ENCODE measurements at regions not wholly inside any gene's neighbourhood (a gene's known extent, or its start where the extent isn't known, plus 50 kb on each side); places are given as distances from the start of the nearest gene placed in this dataset.
"Not testable (repeated sequence)": the region's sequence is repeated elsewhere in the genome, so short reads cannot be mapped to it uniquely, and the experiment has no call there.

GRCh38 chr2:22086726-22087125, 963.0 kb downstream of the TDRD15 start:
- no peaks in the 10 kb centered on the region for H3K4me1 Mint-ChIP-seq (ENCODE audit: low read depth)
- no peak overlapping the region for H3K4me3 Mint-ChIP-seq
- no peak for ATAC-seq (replicated peaks in 1 of 2)
- peaks cover 4 to 8% of the 10 kb centered on the region in 2 donors for H3K9me3 Mint-ChIP-seq
- H3K27me3 Mint-ChIP-seq (ENCODE audit: low read depth), result no peaks in the 10 kb centered on the region
- H3K27ac Mint-ChIP-seq, result no peak overlapping the region
- DNase-seq, result no peak
- H3K36me3 Mint-ChIP-seq (ENCODE audit: insufficient read depth in 2 of 2), result no peaks in the 10 kb centered on the region

DNA sequence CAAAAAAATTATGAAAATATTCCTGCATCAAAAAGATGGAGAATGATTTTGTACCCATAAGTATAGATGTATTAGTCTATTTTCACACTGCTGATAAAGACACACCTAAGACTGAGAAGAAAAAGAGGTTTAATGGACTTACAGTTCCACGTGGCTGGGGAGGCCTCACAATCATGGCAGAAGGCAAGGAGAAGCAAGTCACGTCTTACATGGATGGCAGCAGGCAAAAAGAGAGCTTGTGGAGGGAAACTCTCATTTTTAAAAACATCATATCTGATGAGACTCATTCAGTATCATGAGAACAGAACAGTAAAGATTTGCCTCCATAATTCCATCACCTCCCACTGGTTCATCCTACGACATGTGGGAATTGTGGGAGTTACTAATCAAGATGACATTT, 979.8 kb downstream of the TDRD15 start:
- not testable (repeated sequence) for H3K36me3 Mint-ChIP-seq (ENCODE audit: insufficient read depth in 2 of 2); H3K4me1 Mint-ChIP-seq (ENCODE audit: low read depth); ATAC-seq (replicated peaks in 1 of 2); H3K27ac Mint-ChIP-seq; DNase-seq; H3K9me3 Mint-ChIP-seq; H3K4me3 Mint-ChIP-seq; H3K27me3 Mint-ChIP-seq (ENCODE audit: low read depth)

DNA sequence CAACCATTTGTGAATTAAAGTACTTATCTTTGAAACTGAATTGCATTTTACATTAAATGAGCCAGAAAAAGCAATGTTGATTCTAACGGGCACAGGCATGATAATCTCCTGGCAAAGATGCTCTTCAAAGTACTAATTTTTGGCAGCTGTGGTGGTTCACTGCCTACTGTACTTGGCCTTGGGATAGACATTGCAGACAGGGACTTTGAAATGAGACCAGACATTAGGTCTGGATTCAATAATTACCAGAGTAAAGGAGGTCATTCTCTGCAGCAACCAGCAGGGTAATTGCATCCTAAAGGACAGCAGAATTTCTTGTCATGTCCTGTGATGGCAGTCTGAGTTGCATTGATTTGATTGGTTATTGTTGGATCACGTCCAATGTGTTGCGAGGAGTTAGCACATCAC, 986.5 kb downstream of the TDRD15 start:
- Mint-ChIP-seq H3K27ac (no peak overlapping the region), H3K4me3 (no peak overlapping the region), H3K4me1 (ENCODE audit: low read depth) (no peaks in the 10 kb centered on the region), H3K36me3 (ENCODE audit: insufficient read depth in 2 of 2) (no peaks in the 10 kb centered on the region), H3K9me3 (peaks cover 3 to 4% of the 10 kb centered on the region in 2 donors), H3K27me3 (ENCODE audit: low read depth) (no peaks in the 10 kb centered on the region)
- no peak for DNase-seq
- ATAC-seq (replicated peaks in 1 of 2), result no peak

- Mint-ChIP-seq H3K4me3 (no peak overlapping the region), H3K27ac (no peak overlapping the region), H3K9me3 (peaks cover 6 to 13% of the 10 kb centered on the region in 2 donors), H3K36me3 (ENCODE audit: insufficient read depth in 2 of 2) (peaks cover 1 to 3% of the 10 kb centered on the region in 2 donors), H3K4me1 (ENCODE audit: low read depth) (no peaks in the 10 kb centered on the region), H3K27me3 (ENCODE audit: low read depth) (no peaks in the 10 kb centered on the region)
- ATAC-seq (replicated peaks in 1 of 2) (no peak), DNase-seq (no peak)
These were observed 1000.2 kb downstream of the TDRD15 start for GRCh38 chr2:22124003-22124402.

DNA sequence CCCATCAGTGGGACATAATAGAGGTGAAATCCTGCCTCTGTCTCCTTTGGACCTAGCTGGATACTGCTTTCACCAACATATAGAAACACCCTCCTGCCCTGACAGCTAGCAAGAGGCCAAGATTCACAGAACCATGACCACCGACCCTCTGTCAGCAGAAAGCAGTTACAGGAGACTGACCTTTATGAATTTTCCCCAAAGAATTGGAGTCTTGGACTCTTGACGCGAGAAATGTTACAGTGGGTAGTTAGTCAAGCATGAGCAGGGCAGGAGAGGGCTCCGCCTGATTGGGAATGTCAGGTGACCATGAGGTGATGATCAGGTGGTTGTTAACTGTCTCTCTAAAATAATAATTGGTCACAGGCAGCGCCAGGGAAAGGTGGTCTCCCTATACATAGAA, 1002.3 kb downstream of the TDRD15 start:
- DNase-seq, result no peak
- no peak overlapping the region for H3K4me3 Mint-ChIP-seq
- H3K9me3 Mint-ChIP-seq, result peaks cover 6 to 15% of the 10 kb centered on the region in 2 donors
- no peaks in the 10 kb centered on the region for H3K27me3 Mint-ChIP-seq (ENCODE audit: low read depth)
- ATAC-seq (replicated peaks in 1 of 2), result no peak
- no peaks in the 10 kb centered on the region for H3K4me1 Mint-ChIP-seq (ENCODE audit: low read depth)
- H3K27ac Mint-ChIP-seq, result no peak overlapping the region
- peaks cover 1 to 3% of the 10 kb centered on the region in 2 donors for H3K36me3 Mint-ChIP-seq (ENCODE audit: insufficient read depth in 2 of 2)

GRCh38 chr2:22126978-22127377, 1003.2 kb downstream of the TDRD15 start:
- Mint-ChIP-seq H3K4me3 (no peak overlapping the region), H3K27ac (no peak overlapping the region), H3K9me3 (peaks cover 6 to 15% of the 10 kb centered on the region in 2 donors), H3K36me3 (ENCODE audit: insufficient read depth in 2 of 2) (peaks cover 1 to 3% of the 10 kb centered on the region in 2 donors), H3K27me3 (ENCODE audit: low read depth) (no peaks in the 10 kb centered on the region), H3K4me1 (ENCODE audit: low read depth) (no peaks in the 10 kb centered on the region)
- DNase-seq (no peak), ATAC-seq (replicated peaks in 1 of 2) (no peak)

GRCh38 chr2:22134421-22134820, 1010.7 kb downstream of the TDRD15 start:
- H3K4me3 Mint-ChIP-seq, result no peak overlapping the region
- ATAC-seq (replicated peaks in 1 of 2) (no peak), DNase-seq (no peak)
- no peak overlapping the region for H3K27ac Mint-ChIP-seq
- H3K4me1 Mint-ChIP-seq (ENCODE audit: low read depth), result no peaks in the 10 kb centered on the region
- H3K27me3 Mint-ChIP-seq (ENCODE audit: low read depth), result no peaks in the 10 kb centered on the region
- H3K36me3 Mint-ChIP-seq (ENCODE audit: insufficient read depth in 2 of 2), result no peaks in the 10 kb centered on the region
- H3K9me3 Mint-ChIP-seq, result peaks cover 8 to 11% of the 10 kb centered on the region in 2 donors

DNA sequence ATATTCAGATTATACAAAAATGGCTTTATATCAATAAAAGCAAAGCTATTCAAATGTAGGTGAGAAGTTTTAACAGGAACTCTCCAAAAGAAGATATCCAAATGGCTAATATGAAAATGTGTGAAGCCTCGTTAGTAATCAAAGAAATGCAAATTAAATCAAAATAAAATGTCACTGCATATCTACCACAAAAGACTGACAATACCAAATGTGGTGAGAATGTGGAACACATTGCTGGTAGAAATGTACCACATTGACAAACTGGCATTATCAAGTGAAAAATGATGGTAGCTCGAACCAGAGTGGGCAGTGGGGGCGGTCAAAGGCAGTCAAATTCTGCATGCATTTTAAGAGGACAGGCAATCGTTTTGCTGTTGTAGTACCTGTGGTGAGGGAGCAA, 1012.7 kb downstream of the TDRD15 start:
- ATAC-seq (replicated peaks in 1 of 2) (no peak), DNase-seq (no peak)
- no peaks in the 10 kb centered on the region for H3K27me3 Mint-ChIP-seq (ENCODE audit: low read depth)
- H3K27ac Mint-ChIP-seq, result no peak overlapping the region
- no peaks in the 10 kb centered on the region for H3K36me3 Mint-ChIP-seq (ENCODE audit: insufficient read depth in 2 of 2)
- H3K9me3 Mint-ChIP-seq, result peaks cover 10 to 12% of the 10 kb centered on the region in 2 donors
- no peaks in the 10 kb centered on the region for H3K4me1 Mint-ChIP-seq (ENCODE audit: low read depth)
- no peak overlapping the region for H3K4me3 Mint-ChIP-seq

GRCh38 chr2:22143840-22144239, 1020.1 kb downstream of the TDRD15 start:
- Mint-ChIP-seq H3K4me3 (no peak overlapping the region), H3K36me3 (ENCODE audit: insufficient read depth in 2 of 2) (no peaks in the 10 kb centered on the region), H3K4me1 (ENCODE audit: low read depth) (no peaks in the 10 kb centered on the region), H3K27me3 (ENCODE audit: low read depth) (no peaks in the 10 kb centered on the region), H3K9me3 (peaks cover 16% of the 10 kb centered on the region in 2 donors), H3K27ac (no peak overlapping the region)
- no peak for ATAC-seq (replicated peaks in 1 of 2)
- DNase-seq, result no peak

- ATAC-seq (replicated peaks in 1 of 2) (no peak), DNase-seq (no peak)
- H3K36me3 Mint-ChIP-seq (ENCODE audit: insufficient read depth in 2 of 2), result peaks cover 1 to 2% of the 10 kb centered on the region in 2 donors
- H3K9me3 Mint-ChIP-seq, result peaks cover 13 to 19% of the 10 kb centered on the region in 2 donors
- H3K4me1 Mint-ChIP-seq (ENCODE audit: low read depth), result no peaks in the 10 kb centered on the region
- no peaks in the 10 kb centered on the region for H3K27me3 Mint-ChIP-seq (ENCODE audit: low read depth)
- no peak overlapping the region for H3K27ac Mint-ChIP-seq
- no peak overlapping the region for H3K4me3 Mint-ChIP-seq
These were observed 1030.3 kb downstream of the TDRD15 start for GRCh38 chr2:22153931-22154613.

DNA sequence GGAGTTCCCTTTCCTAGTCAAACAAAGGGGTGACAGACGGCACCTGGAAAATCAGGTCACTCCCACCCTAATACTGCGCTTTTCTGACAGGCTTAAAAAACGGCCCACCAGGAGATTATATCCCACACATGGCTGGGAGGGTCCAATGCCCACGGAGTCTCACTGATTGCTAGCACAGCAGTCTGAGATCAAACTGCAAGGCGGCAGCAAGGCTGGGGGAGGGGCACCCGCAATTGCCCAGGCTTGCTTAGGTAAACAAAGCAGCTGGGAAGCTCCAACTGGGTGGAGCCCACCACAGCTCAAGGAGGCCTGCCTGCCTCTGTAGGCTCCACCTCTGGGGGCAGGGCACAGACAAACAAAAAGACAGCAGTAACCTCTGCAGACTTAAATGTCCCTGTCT, 1032.9 kb downstream of the TDRD15 start:
- H3K27ac Mint-ChIP-seq; H3K36me3 Mint-ChIP-seq (ENCODE audit: insufficient read depth in 2 of 2); H3K27me3 Mint-ChIP-seq (ENCODE audit: low read depth); DNase-seq; H3K4me1 Mint-ChIP-seq (ENCODE audit: low read depth); ATAC-seq (replicated peaks in 1 of 2); H3K4me3 Mint-ChIP-seq: not testable (repeated sequence)
- peaks cover 8 to 12% of the 10 kb centered on the region in 2 donors for H3K9me3 Mint-ChIP-seq

- H3K36me3 Mint-ChIP-seq (ENCODE audit: insufficient read depth in 2 of 2), result peaks cover 3% of the 10 kb centered on the region in 2 donors
- H3K27me3 Mint-ChIP-seq (ENCODE audit: low read depth), result no peaks in the 10 kb centered on the region
- H3K4me3 Mint-ChIP-seq, result no peak overlapping the region
- peaks cover 13 to 20% of the 10 kb centered on the region in 2 donors for H3K9me3 Mint-ChIP-seq
- H3K4me1 Mint-ChIP-seq (ENCODE audit: low read depth), result no peaks in the 10 kb centered on the region
- ATAC-seq (replicated peaks in 1 of 2) (no peak), DNase-seq (no peak)
- H3K27ac Mint-ChIP-seq, result no peak overlapping the region
These were observed 1043.5 kb downstream of the TDRD15 start for GRCh38 chr2:22167256-22167655.

DNA sequence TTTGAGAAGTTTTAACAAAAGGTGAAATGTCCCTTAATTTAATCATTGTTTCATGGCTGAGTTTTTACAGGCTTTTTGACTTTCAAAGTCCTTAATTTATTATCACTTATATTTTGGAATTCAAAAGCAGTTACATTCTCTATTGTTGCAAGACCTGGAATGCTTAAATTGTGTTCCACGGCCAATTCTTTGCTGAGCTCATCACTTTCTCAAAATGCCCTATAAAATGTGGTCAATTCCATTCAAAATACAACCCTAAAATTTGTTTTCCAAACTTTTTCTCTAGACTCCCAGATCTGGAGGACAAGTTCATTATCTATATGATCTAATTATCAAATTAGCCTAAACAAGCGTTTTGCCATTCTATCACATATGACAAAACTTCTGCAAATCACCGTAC, 1051.2 kb downstream of the TDRD15 start:
- ATAC-seq (replicated peaks in 1 of 2) (no peak), DNase-seq (no peak)
- Mint-ChIP-seq H3K27me3 (ENCODE audit: low read depth) (no peaks in the 10 kb centered on the region), H3K4me3 (no peak overlapping the region), H3K27ac (no peak overlapping the region), H3K36me3 (ENCODE audit: insufficient read depth in 2 of 2) (no peaks in the 10 kb centered on the region), H3K9me3 (peaks cover 8 to 9% of the 10 kb centered on the region in 2 donors), H3K4me1 (ENCODE audit: low read depth) (no peaks in the 10 kb centered on the region)

GRCh38 chr2:22185251-22185650, 1061.5 kb downstream of the TDRD15 start:
- Mint-ChIP-seq H3K9me3 (peaks cover 0 to 8% of the 10 kb centered on the region in 2 donors), H3K27ac (no peak overlapping the region), H3K36me3 (ENCODE audit: insufficient read depth in 2 of 2) (peaks cover 0 to under 1% of the 10 kb centered on the region in 2 donors), H3K4me1 (ENCODE audit: low read depth) (no peaks in the 10 kb centered on the region), H3K4me3 (no peak overlapping the region), H3K27me3 (ENCODE audit: low read depth) (no peaks in the 10 kb centered on the region)
- DNase-seq (no peak), ATAC-seq (replicated peaks in 1 of 2) (no peak)

Measured in activated T-cell treated with anti-CD3 and anti-CD28 coated beads, Interleukin-2, amount 50 U/mL, for 72 hours (primary cell).